ENCODE measurements at regions not wholly inside any gene's neighbourhood (a gene's known extent, or its start where the extent isn't known, plus 50 kb on each side); places are given as distances from the start of the nearest gene placed in this dataset.

GRCh38 chr7:10648289-10648688 lies 325.4 kb upstream of the PHF14 start:
- no peak for TF ChIP-seq EP300 (IDR thresholded peaks at IDR 0.05)
- TF ChIP-seq POLR2A (IDR thresholded peaks at IDR 0.05): no peak
- TF ChIP-seq, protein P1, sequence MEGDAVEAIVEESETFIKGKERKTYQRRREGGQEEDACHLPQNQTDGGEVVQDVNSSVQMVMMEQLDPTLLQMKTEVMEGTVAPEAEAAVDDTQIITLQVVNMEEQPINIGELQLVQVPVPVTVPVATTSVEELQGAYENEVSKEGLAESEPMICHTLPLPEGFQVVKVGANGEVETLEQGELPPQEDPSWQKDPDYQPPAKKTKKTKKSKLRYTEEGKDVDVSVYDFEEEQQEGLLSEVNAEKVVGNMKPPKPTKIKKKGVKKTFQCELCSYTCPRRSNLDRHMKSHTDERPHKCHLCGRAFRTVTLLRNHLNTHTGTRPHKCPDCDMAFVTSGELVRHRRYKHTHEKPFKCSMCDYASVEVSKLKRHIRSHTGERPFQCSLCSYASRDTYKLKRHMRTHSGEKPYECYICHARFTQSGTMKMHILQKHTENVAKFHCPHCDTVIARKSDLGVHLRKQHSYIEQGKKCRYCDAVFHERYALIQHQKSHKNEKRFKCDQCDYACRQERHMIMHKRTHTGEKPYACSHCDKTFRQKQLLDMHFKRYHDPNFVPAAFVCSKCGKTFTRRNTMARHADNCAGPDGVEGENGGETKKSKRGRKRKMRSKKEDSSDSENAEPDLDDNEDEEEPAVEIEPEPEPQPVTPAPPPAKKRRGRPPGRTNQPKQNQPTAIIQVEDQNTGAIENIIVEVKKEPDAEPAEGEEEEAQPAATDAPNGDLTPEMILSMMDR (IDR thresholded peaks at IDR 0.05): no peak
- no peak for TF ChIP-seq POLR2AphosphoS5 (IDR thresholded peaks at IDR 0.05)
